ENCODE measurements at regions not wholly inside any gene's neighbourhood (a gene's known extent, or its start where the extent isn't known, plus 50 kb on each side); places are given as distances from the start of the nearest gene placed in this dataset.

DNA sequence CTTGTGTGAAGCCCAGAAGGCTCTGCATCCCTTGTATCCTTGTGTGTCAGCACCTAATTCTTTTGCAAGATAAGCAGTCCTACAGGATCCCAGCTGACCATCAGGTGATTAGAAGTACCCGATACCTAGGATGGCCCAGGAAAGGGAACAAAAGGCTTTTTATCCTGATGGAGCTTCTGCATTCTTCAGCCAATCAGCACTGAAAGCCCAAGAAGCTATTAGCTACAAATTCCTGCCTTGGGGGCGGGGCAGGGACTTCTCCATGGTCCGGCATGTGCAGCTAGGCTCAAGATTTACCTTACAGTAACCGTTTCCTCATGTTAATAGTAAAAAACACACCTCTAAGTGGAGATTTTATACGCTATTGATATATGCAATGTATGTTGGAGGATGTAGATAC lies 264.6 kb upstream of the THUMPD2 start:
- ChIA-PET POLR2A (no interaction called here), CTCF (no interaction called here)
- no peak for DNase-seq
- Mint-ChIP-seq H3K4me1 (no peaks in the 10 kb centered on the region), H3K36me3 (ENCODE audit: low read depth) (no peaks in the 10 kb centered on the region), H3K9me3 (no peaks in the 10 kb centered on the region), H3K27ac (no peak overlapping the region), H3K27me3 (peaks cover 1% of the 10 kb centered on the region), H3K4me3 (no peak overlapping the region)
- no peak for ATAC-seq (ENCODE audit: low read depth)
- intact Hi-C loops (cut with micrococcal nuclease), result no loop called here
- TF ChIP-seq CTCF (IDR thresholded peaks at IDR 0.05), result no peak

- Mint-ChIP-seq H3K27ac (no peak overlapping the region), H3K9me3 (no peaks in the 10 kb centered on the region), H3K4me3 (no peak overlapping the region), H3K4me1 (no peaks in the 10 kb centered on the region), H3K36me3 (ENCODE audit: low read depth) (no peaks in the 10 kb centered on the region), H3K27me3 (peaks cover 1% of the 10 kb centered on the region)
- no peak for DNase-seq
- POLR2A ChIA-PET, result no interaction called here
- intact Hi-C loops (cut with micrococcal nuclease), result no loop called here
- CTCF ChIA-PET, result no interaction called here
- ATAC-seq (ENCODE audit: low read depth), result no peak
- TF ChIP-seq CTCF (IDR thresholded peaks at IDR 0.05), result no peak
Measured at GRCh38 chr2:40043191-40043590, 264.1 kb upstream of the THUMPD2 start.

- intact Hi-C loops (cut with micrococcal nuclease), result no loop called here
- no peak for TF ChIP-seq CTCF (IDR thresholded peaks at IDR 0.05)
- H3K4me1 Mint-ChIP-seq, result no peaks in the 10 kb centered on the region
- ChIA-PET POLR2A (no interaction called here), CTCF (no interaction called here)
- H3K4me3 Mint-ChIP-seq, result no peak overlapping the region
- H3K27me3 Mint-ChIP-seq, result peaks cover 1% of the 10 kb centered on the region
- ATAC-seq (ENCODE audit: low read depth), result no peak
- no peak for DNase-seq
- H3K36me3 Mint-ChIP-seq (ENCODE audit: low read depth), result no peaks in the 10 kb centered on the region
- H3K27ac Mint-ChIP-seq, result no peak overlapping the region
- no peaks in the 10 kb centered on the region for H3K9me3 Mint-ChIP-seq
Measured at GRCh38 chr2:40041422-40042382, 262.6 kb upstream of the THUMPD2 start.

DNA sequence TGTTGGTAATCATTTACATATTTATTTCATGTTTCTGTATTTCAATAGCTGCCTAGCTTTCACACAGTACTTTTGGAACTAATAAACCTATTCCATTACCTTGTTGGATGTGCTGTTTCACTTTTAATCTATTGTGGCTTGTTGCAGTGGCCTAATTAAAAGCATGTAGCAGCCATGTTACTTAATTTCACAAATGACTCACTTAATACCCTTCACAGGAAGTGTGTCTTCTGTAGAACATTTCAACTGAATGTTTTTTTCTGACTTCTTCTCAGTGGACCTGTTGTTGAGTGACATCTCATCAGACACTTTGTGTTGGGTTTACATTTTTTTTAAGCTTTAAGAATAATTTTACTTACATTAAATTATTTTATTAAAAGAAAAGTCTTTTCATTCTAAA lies 260.5 kb upstream of the THUMPD2 start:
- no peak for TF ChIP-seq CTCF (IDR thresholded peaks at IDR 0.05)
- DNase-seq (no peak), ATAC-seq (ENCODE audit: low read depth) (no peak)
- Mint-ChIP-seq H3K27ac (no peak overlapping the region), H3K9me3 (no peaks in the 10 kb centered on the region), H3K27me3 (no peaks in the 10 kb centered on the region), H3K4me3 (no peak overlapping the region), H3K36me3 (ENCODE audit: low read depth) (no peaks in the 10 kb centered on the region), H3K4me1 (no peaks in the 10 kb centered on the region)
- intact Hi-C loops (cut with micrococcal nuclease), result no loop called here
- CTCF ChIA-PET, result no interaction called here
- POLR2A ChIA-PET, result no interaction called here

GRCh38 chr2:40038646-40039045 lies 259.6 kb upstream of the THUMPD2 start:
- Mint-ChIP-seq H3K36me3 (ENCODE audit: low read depth) (no peaks in the 10 kb centered on the region), H3K9me3 (no peaks in the 10 kb centered on the region), H3K4me1 (no peaks in the 10 kb centered on the region), H3K27ac (no peak overlapping the region), H3K4me3 (no peak overlapping the region), H3K27me3 (no peaks in the 10 kb centered on the region)
- ChIA-PET CTCF (no interaction called here), POLR2A (no interaction called here)
- intact Hi-C loops (cut with micrococcal nuclease), result no loop called here
- ATAC-seq (ENCODE audit: low read depth) (no peak), DNase-seq (no peak)
- no peak for TF ChIP-seq CTCF (IDR thresholded peaks at IDR 0.05)
